MM.1S (cell line): ENCODE measurements at regions not wholly inside any gene's neighbourhood (a gene's known extent, or its start where the extent isn't known, plus 50 kb on each side); places are given as distances from the start of the nearest gene placed in this dataset.

Experiments used
- EZH2 ChIP-seq: fragments of 300-600 bp; sonication (generic); optimal IDR thresholded peaks from 2 replicates; pipeline ENCODE3; 2017; ENCODE audit warnings: low read depth, mild to moderate bottlenecking, antibody characterized with exemption, low read length, mixed read lengths
- TF ChIP-seq, protein P1 (sequence below): fragments of 300-600 bp; sonication (generic); IDR thresholded peaks from 2 replicates; pipeline ENCODE4 v1.5.1; 2016; ENCODE audit warnings: antibody characterized with exemption, low read length, mixed read lengths

DNA sequence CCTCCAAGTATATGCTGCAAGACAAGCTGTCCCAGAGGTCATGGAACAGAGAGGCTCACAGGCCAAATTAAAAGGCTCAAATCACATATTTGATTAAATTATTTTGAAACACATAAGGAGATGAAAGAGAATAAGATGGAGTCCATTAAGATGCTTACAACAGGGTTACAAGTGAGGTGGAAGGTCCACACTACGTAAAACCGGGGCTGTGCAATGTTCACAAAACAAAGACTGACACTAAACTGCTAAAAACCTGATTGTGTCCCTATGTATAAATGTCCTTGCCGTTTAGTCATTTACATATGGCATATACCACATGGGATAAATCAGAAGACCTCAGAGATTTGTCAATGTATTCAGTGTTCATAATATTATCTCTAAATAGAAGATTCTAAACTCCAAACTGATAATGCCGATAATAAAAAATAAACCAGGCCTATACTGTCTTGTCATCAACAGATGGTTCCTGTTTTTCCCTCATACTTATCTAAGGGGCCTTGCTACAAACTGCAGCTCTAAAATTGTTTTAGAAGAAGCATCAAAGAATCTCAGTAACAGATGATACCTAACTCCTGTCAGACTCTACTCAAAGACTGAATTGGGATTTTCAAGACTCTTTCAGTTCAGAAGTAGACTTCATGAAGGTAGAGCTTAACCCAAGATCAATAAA, 51.8 kb upstream of the RIPOR2 start:
- TF ChIP-seq, protein P1, sequence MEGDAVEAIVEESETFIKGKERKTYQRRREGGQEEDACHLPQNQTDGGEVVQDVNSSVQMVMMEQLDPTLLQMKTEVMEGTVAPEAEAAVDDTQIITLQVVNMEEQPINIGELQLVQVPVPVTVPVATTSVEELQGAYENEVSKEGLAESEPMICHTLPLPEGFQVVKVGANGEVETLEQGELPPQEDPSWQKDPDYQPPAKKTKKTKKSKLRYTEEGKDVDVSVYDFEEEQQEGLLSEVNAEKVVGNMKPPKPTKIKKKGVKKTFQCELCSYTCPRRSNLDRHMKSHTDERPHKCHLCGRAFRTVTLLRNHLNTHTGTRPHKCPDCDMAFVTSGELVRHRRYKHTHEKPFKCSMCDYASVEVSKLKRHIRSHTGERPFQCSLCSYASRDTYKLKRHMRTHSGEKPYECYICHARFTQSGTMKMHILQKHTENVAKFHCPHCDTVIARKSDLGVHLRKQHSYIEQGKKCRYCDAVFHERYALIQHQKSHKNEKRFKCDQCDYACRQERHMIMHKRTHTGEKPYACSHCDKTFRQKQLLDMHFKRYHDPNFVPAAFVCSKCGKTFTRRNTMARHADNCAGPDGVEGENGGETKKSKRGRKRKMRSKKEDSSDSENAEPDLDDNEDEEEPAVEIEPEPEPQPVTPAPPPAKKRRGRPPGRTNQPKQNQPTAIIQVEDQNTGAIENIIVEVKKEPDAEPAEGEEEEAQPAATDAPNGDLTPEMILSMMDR = no peak
- TF ChIP-seq EZH2 = no peak
